ENCODE measurements at regions not wholly inside any gene's neighbourhood (a gene's known extent, or its start where the extent isn't known, plus 50 kb on each side); places are given as distances from the start of the nearest gene placed in this dataset.
"Not testable (repeated sequence)": the region's sequence is repeated elsewhere in the genome, so short reads cannot be mapped to it uniquely, and the experiment has no call there.

- no peak overlapping the region for H3K27ac ChIP-seq (ENCODE audit: low read depth, low read length)
- no peaks in the 10 kb centered on the region for H3K4me1 ChIP-seq (ENCODE audit: insufficient read depth, low read length)
- intact Hi-C loops (cut with micrococcal nuclease): no loop called here
- H3K4me3 ChIP-seq (ENCODE audit: low read length in 2 of 2): no peak overlapping the region
- no peak for DNase-seq
- H3K36me3 ChIP-seq (ENCODE audit: insufficient read depth, low read length): no peaks in the 10 kb centered on the region
- Mint-ChIP-seq H3K27me3 (peaks cover 0 to 5% of the 10 kb centered on the region in 2 donors), H3K4me1 (no peaks in the 10 kb centered on the region), H3K9me3 (peaks cover 0 to 4% (median 0%) of the 10 kb centered on the region in 8 donors), H3K4me3 (no peak overlapping the region), H3K27ac (no peak overlapping the region), H3K36me3 (no peaks in the 10 kb centered on the region)
- ChIA-PET CTCF (ENCODE audit: partially characterized antibody) (no interaction called here), POLR2A (ENCODE audit: partially characterized antibody) (no interaction called here)
- H3K27me3 ChIP-seq (ENCODE audit: insufficient read depth, low read length): no peaks in the 10 kb centered on the region
- no peaks in the 10 kb centered on the region for H3K9me3 ChIP-seq (ENCODE audit: control insufficient read depth in 1 of 2, low read length in 2 of 2)
Measured at GRCh38 chr14:89089330-89089729, 264.9 kb downstream of the TTC8 start.

GRCh38 chr14:89091781-89092180 lies 267.3 kb downstream of the TTC8 start:
- POLR2A ChIA-PET (ENCODE audit: partially characterized antibody): no interaction called here
- intact Hi-C loops (cut with micrococcal nuclease): no loop called here

GRCh38 chr14:89093083-89093730 lies 268.8 kb downstream of the TTC8 start:
- Histone ChIP-seq H3K27ac (ENCODE audit: low read depth, low read length) (no peak overlapping the region), H3K27me3 (ENCODE audit: insufficient read depth, low read length) (no peaks in the 10 kb centered on the region), H3K4me1 (ENCODE audit: insufficient read depth, low read length) (no peaks in the 10 kb centered on the region), H3K4me3 (ENCODE audit: low read length in 2 of 2) (no peak overlapping the region), H3K36me3 (ENCODE audit: insufficient read depth, low read length) (no peaks in the 10 kb centered on the region), H3K9me3 (ENCODE audit: control insufficient read depth in 1 of 2, low read length in 2 of 2) (no peaks in the 10 kb centered on the region)
- H3K27ac Mint-ChIP-seq: peak overlapping the region in 1 of 7 donors; percentile 65
- intact Hi-C loops (cut with micrococcal nuclease): no loop called here
- H3K27me3 Mint-ChIP-seq: peaks cover 0 to 2% of the 10 kb centered on the region in 2 donors
- DNase-seq: no peak
- no peaks in the 10 kb centered on the region for H3K36me3 Mint-ChIP-seq
- H3K4me1 Mint-ChIP-seq: no peaks in the 10 kb centered on the region
- H3K9me3 Mint-ChIP-seq: peaks cover 0 to 4% (median 0%) of the 10 kb centered on the region in 8 donors
- ChIA-PET CTCF (ENCODE audit: partially characterized antibody) (no interaction called here), POLR2A (ENCODE audit: partially characterized antibody) (no interaction called here)
- H3K4me3 Mint-ChIP-seq: no peak overlapping the region

More at GRCh38 chr14:89091781-89092180, 267.3 kb downstream of the TTC8 start:
- Mint-ChIP-seq H3K27ac (no peak overlapping the region), H3K36me3 (no peaks in the 10 kb centered on the region), H3K4me3 (no peak overlapping the region), H3K9me3 (peaks cover 0 to 4% (median 0%) of the 10 kb centered on the region in 8 donors), H3K4me1 (no peaks in the 10 kb centered on the region), H3K27me3 (peaks cover 0 to 2% of the 10 kb centered on the region in 2 donors)
- no peak for DNase-seq
- Histone ChIP-seq H3K27me3 (ENCODE audit: insufficient read depth, low read length) (no peaks in the 10 kb centered on the region), H3K4me1 (ENCODE audit: insufficient read depth, low read length) (no peaks in the 10 kb centered on the region), H3K4me3 (ENCODE audit: low read length in 2 of 2) (no peak overlapping the region), H3K9me3 (ENCODE audit: control insufficient read depth in 1 of 2, low read length in 2 of 2) (no peaks in the 10 kb centered on the region), H3K27ac (ENCODE audit: low read depth, low read length) (no peak overlapping the region), H3K36me3 (ENCODE audit: insufficient read depth, low read length) (no peaks in the 10 kb centered on the region)
- CTCF ChIA-PET (ENCODE audit: partially characterized antibody): no interaction called here

- no peak overlapping the region for H3K27ac Mint-ChIP-seq
- no peaks in the 10 kb centered on the region for H3K4me1 Mint-ChIP-seq
- DNase-seq: no peak
- no peak overlapping the region for H3K4me3 Mint-ChIP-seq
- peaks cover 0 to 2% of the 10 kb centered on the region in 2 donors for H3K27me3 Mint-ChIP-seq
- intact Hi-C loops (cut with micrococcal nuclease): no loop called here
- H3K9me3 Mint-ChIP-seq: peaks cover 0 to 6% (median 0%) of the 10 kb centered on the region in 8 donors
- H3K27ac ChIP-seq (ENCODE audit: low read depth, low read length): no peak overlapping the region
- H3K4me3 ChIP-seq (ENCODE audit: low read length in 2 of 2): no peak overlapping the region
- H3K36me3 ChIP-seq (ENCODE audit: insufficient read depth, low read length): no peaks in the 10 kb centered on the region
- H3K27me3 ChIP-seq (ENCODE audit: insufficient read depth, low read length): no peaks in the 10 kb centered on the region
- no peaks in the 10 kb centered on the region for H3K4me1 ChIP-seq (ENCODE audit: insufficient read depth, low read length)
- H3K36me3 Mint-ChIP-seq: no peaks in the 10 kb centered on the region
- ChIA-PET CTCF (ENCODE audit: partially characterized antibody) (interaction anchor here (1.2 kb wide), 1 partner anchor 15 kb away, joined by 3 read pairs; no protein-coding TSS in a partner anchor), POLR2A (ENCODE audit: partially characterized antibody) (no interaction called here)
- no peaks in the 10 kb centered on the region for H3K9me3 ChIP-seq (ENCODE audit: control insufficient read depth in 1 of 2, low read length in 2 of 2)
Measured at GRCh38 chr14:89095036-89095435, 270.6 kb downstream of the TTC8 start.

GRCh38 chr14:89096946-89097345 lies 272.5 kb downstream of the TTC8 start:
- Mint-ChIP-seq H3K27me3 (peaks cover 2 to 4% of the 10 kb centered on the region in 2 donors), H3K9me3 (peaks cover 0 to 9% (median 4%) of the 10 kb centered on the region in 8 donors), H3K36me3 (no peaks in the 10 kb centered on the region), H3K27ac (no peak overlapping the region), H3K4me3 (no peak overlapping the region), H3K4me1 (no peaks in the 10 kb centered on the region)
- CTCF ChIA-PET (ENCODE audit: partially characterized antibody): no interaction called here
- POLR2A ChIA-PET (ENCODE audit: partially characterized antibody): no interaction called here
- Histone ChIP-seq H3K4me1 (ENCODE audit: insufficient read depth, low read length) (no peaks in the 10 kb centered on the region), H3K36me3 (ENCODE audit: insufficient read depth, low read length) (no peaks in the 10 kb centered on the region), H3K27me3 (ENCODE audit: insufficient read depth, low read length) (no peaks in the 10 kb centered on the region), H3K9me3 (ENCODE audit: control insufficient read depth in 1 of 2, low read length in 2 of 2) (no peaks in the 10 kb centered on the region), H3K27ac (ENCODE audit: low read depth, low read length) (no peak overlapping the region), H3K4me3 (ENCODE audit: low read length in 2 of 2) (no peak overlapping the region)
- intact Hi-C loops (cut with micrococcal nuclease): no loop called here
- DNase-seq: no peak

- no peaks in the 10 kb centered on the region for H3K36me3 ChIP-seq (ENCODE audit: insufficient read depth, low read length)
- Mint-ChIP-seq H3K36me3 (no peaks in the 10 kb centered on the region), H3K9me3 (peaks cover 0 to 9% (median 4%) of the 10 kb centered on the region in 8 donors), H3K27ac (no peak overlapping the region), H3K4me1 (no peaks in the 10 kb centered on the region), H3K4me3 (no peak overlapping the region), H3K27me3 (peaks cover 3 to 13% of the 10 kb centered on the region in 2 donors)
- no peak overlapping the region for H3K27ac ChIP-seq (ENCODE audit: low read depth, low read length)
- ChIA-PET CTCF (ENCODE audit: partially characterized antibody) (no interaction called here), POLR2A (ENCODE audit: partially characterized antibody) (no interaction called here)
- no peak overlapping the region for H3K4me3 ChIP-seq (ENCODE audit: low read length in 2 of 2)
- DNase-seq: no peak
- no peaks in the 10 kb centered on the region for H3K4me1 ChIP-seq (ENCODE audit: insufficient read depth, low read length)
- no peaks in the 10 kb centered on the region for H3K9me3 ChIP-seq (ENCODE audit: control insufficient read depth in 1 of 2, low read length in 2 of 2)
- H3K27me3 ChIP-seq (ENCODE audit: insufficient read depth, low read length): no peaks in the 10 kb centered on the region
- intact Hi-C loops (cut with micrococcal nuclease): no loop called here
Measured at GRCh38 chr14:89098254-89098653, 273.8 kb downstream of the TTC8 start.

GRCh38 chr14:89104171-89104817 lies 279.8 kb downstream of the TTC8 start:
- peaks cover 8 to 32% of the 10 kb centered on the region in 2 donors for H3K27me3 Mint-ChIP-seq
- intact Hi-C loops (cut with micrococcal nuclease); H3K27ac Mint-ChIP-seq; H3K36me3 Mint-ChIP-seq; H3K4me3 ChIP-seq (ENCODE audit: low read length in 2 of 2); H3K9me3 ChIP-seq (ENCODE audit: control insufficient read depth in 1 of 2, low read length in 2 of 2); H3K27ac ChIP-seq (ENCODE audit: low read depth, low read length); POLR2A ChIA-PET (ENCODE audit: partially characterized antibody); H3K4me3 Mint-ChIP-seq; CTCF ChIA-PET (ENCODE audit: partially characterized antibody); DNase-seq; H3K4me1 Mint-ChIP-seq; H3K4me1 ChIP-seq (ENCODE audit: insufficient read depth, low read length); H3K36me3 ChIP-seq (ENCODE audit: insufficient read depth, low read length); H3K27me3 ChIP-seq (ENCODE audit: insufficient read depth, low read length): not testable (repeated sequence)
- peaks cover 0 to 13% (median 8%) of the 10 kb centered on the region in 8 donors for H3K9me3 Mint-ChIP-seq
